ENCODE measurements at regions not wholly inside any gene's neighbourhood (a gene's known extent, or its start where the extent isn't known, plus 50 kb on each side); places are given as distances from the start of the nearest gene placed in this dataset.
"Not testable (repeated sequence)": the region's sequence is repeated elsewhere in the genome, so short reads cannot be mapped to it uniquely, and the experiment has no call there.

- DNase-seq: no peak
These were observed 376.2 kb upstream of the GRAMD2B start for GRCh38 chr5:126046846-126047571.

GRCh38 chr5:126052120-126052519 is 371.1 kb upstream of the GRAMD2B start:
- DNase-seq: no peak

- DNase-seq: no peak
These were observed 370.4 kb upstream of the GRAMD2B start for GRCh38 chr5:126052791-126053190.

GRCh38 chr5:126053630-126054029 is 369.6 kb upstream of the GRAMD2B start:
- no peak for DNase-seq

GRCh38 chr5:126054577-126055347 is 368.4 kb upstream of the GRAMD2B start:
- no peak for DNase-seq

GRCh38 chr5:126055348-126055729 is 367.9 kb upstream of the GRAMD2B start:
- no peak for DNase-seq

GRCh38 chr5:126056352-126056751 is 366.9 kb upstream of the GRAMD2B start:
- DNase-seq: no peak

- no peak for DNase-seq
These were observed 366.2 kb upstream of the GRAMD2B start for GRCh38 chr5:126056851-126057622.

GRCh38 chr5:126058392-126058791 is 364.8 kb upstream of the GRAMD2B start:
- not testable (repeated sequence) for DNase-seq

- DNase-seq: no peak
These were observed 360.6 kb upstream of the GRAMD2B start for GRCh38 chr5:126062398-126063221.

- DNase-seq: no peak
These were observed 358.1 kb upstream of the GRAMD2B start for GRCh38 chr5:126065061-126065460.

GRCh38 chr5:126066836-126067235 is 356.4 kb upstream of the GRAMD2B start:
- DNase-seq: no peak

GRCh38 chr5:126067404-126067803 is 355.8 kb upstream of the GRAMD2B start:
- no peak for DNase-seq

- no peak for DNase-seq
These were observed 353.9 kb upstream of the GRAMD2B start for GRCh38 chr5:126069329-126069728.

- DNase-seq: no peak
These were observed 352.7 kb upstream of the GRAMD2B start for GRCh38 chr5:126070481-126070880.

GRCh38 chr5:126074538-126074937 is 348.7 kb upstream of the GRAMD2B start:
- DNase-seq: no peak

- no peak for DNase-seq
These were observed 343.9 kb upstream of the GRAMD2B start for GRCh38 chr5:126079266-126079665.

GRCh38 chr5:126081209-126081608 is 342.0 kb upstream of the GRAMD2B start:
- DNase-seq: no peak

GRCh38 chr5:126093041-126093440 is 330.2 kb upstream of the GRAMD2B start:
- DNase-seq: no peak

- DNase-seq: no peak
These were observed 329.5 kb upstream of the GRAMD2B start for GRCh38 chr5:126093718-126094117.

GRCh38 chr5:126094991-126095390 is 328.2 kb upstream of the GRAMD2B start:
- no peak for DNase-seq

- no peak for DNase-seq
These were observed 326.7 kb upstream of the GRAMD2B start for GRCh38 chr5:126096442-126097006.

All from stimulated activated CD4-positive, alpha-beta T cell treated with anti-CD3 and anti-CD28 coated beads, Interleukin-2, amount 100 ng/mL, for 24 hours (primary cell).